Neuronal stem cell (in vitro differentiated cells): ENCODE measurements at regions not wholly inside any gene's neighbourhood (a gene's known extent, or its start where the extent isn't known, plus 50 kb on each side); places are given as distances from the start of the nearest gene placed in this dataset.

Experiments
- DNase-seq: peaks from one replicate; pipeline ENCODE4 v3.0.0-alpha.2; 2013; ENCODE audit warnings: low spot score
- H2AFZ ChIP-seq: one replicate; pipeline ENCODE4 v1.6.1; 2013; ENCODE audit warnings: mild to moderate bottlenecking, low read length, inconsistent platforms
- H2AK5ac ChIP-seq: 2 replicates; pipeline ENCODE4 v1.6.1; 2013; ENCODE audit warnings: low read depth, mild to moderate bottlenecking, inconsistent platforms, low read length, moderate library complexity, mixed read lengths
- H2BK120ac ChIP-seq: 2 replicates; pipeline ENCODE4 v1.6.1; 2013; ENCODE audit warnings: low read depth, mild to moderate bottlenecking, inconsistent platforms, low read length, moderate library complexity, mixed read lengths
- H2BK12ac ChIP-seq: one replicate; pipeline ENCODE4 v1.6.1; 2013; ENCODE audit warnings: low read length, inconsistent platforms
- H2BK15ac ChIP-seq: 2 replicates; pipeline ENCODE4 v1.6.1; 2013; ENCODE audit warnings: mild to moderate bottlenecking, low read length, inconsistent platforms, mixed read lengths
- H2BK5ac ChIP-seq: one replicate; pipeline ENCODE4 v1.6.1; 2013; ENCODE audit warnings: inconsistent platforms, mild to moderate bottlenecking, low read length, moderate library complexity
- H3K14ac ChIP-seq: one replicate; pipeline ENCODE4 v1.6.1; 2013; ENCODE audit warnings: low read length, inconsistent platforms
- H3K18ac ChIP-seq: 2 replicates; pipeline ENCODE4 v1.6.1; 2013; ENCODE audit warnings: low read length, inconsistent platforms
- H3K23ac ChIP-seq: 2 replicates; pipeline ENCODE4 v1.6.1; 2013; ENCODE audit warnings: low read depth, mild to moderate bottlenecking, mixed read lengths, low read length, inconsistent platforms; ENCODE audit not compliant: poor library complexity
- H3K27ac ChIP-seq: replicated peaks from 3 replicates; pipeline ENCODE4 v1.5.1; 2013; ENCODE audit warnings: low read length, inconsistent platforms
- H3K27me3 ChIP-seq, 3 experiments: 2 replicates each; pipeline ENCODE4 v1.6.1; 2013; ENCODE audit warnings: low read length in 3 of 3, mild to moderate bottlenecking in 2 of 3, inconsistent platforms in 1 of 3, low read depth in 1 of 3, mixed read lengths in 1 of 3, moderate library complexity in 1 of 3; ENCODE audit not compliant: control insufficient read depth in 3 of 3, insufficient read depth in 3 of 3
- H3K36me3 ChIP-seq, 2 donors: replicated peaks in 1 of 2; 2 replicates each; pipeline ENCODE4 v1.6.1; 2013; ENCODE audit warnings: low read length in 2 of 2; ENCODE audit not compliant: control insufficient read depth in 2 of 2, insufficient read depth in 2 of 2
- H3K4ac ChIP-seq: 2 replicates; pipeline ENCODE4 v1.6.1; 2013; ENCODE audit warnings: inconsistent platforms, mild to moderate bottlenecking, low read length, moderate library complexity
- H3K4me1 ChIP-seq, 2 donors: 1 replicate in 1 of 2; 2 replicates in 1 of 2; pipeline ENCODE4 v1.6.1; 2013; ENCODE audit warnings: low read length in 2 of 2, low read depth in 1 of 2; ENCODE audit not compliant: control insufficient read depth in 2 of 2, insufficient read depth in 1 of 2
- H3K4me2 ChIP-seq: one replicate; pipeline ENCODE4 v1.6.1; 2013; ENCODE audit warnings: mild to moderate bottlenecking, low read length, inconsistent platforms; ENCODE audit not compliant: insufficient read depth, poor library complexity, severe bottlenecking
- H3K4me3 ChIP-seq, 2 donors: 2 replicates each; pipeline ENCODE4 v1.5.1; 2013; ENCODE audit warnings: low read length in 2 of 2, mild to moderate bottlenecking in 2 of 2, inconsistent platforms in 1 of 2, moderate library complexity in 1 of 2
- H3K79me1 ChIP-seq: one replicate; pipeline ENCODE4 v1.6.1; 2013; ENCODE audit warnings: low read depth, mild to moderate bottlenecking, inconsistent platforms, low read length, moderate library complexity
- H3K9ac ChIP-seq: one replicate; pipeline ENCODE4 v1.6.1; 2013; ENCODE audit warnings: mild to moderate bottlenecking, low read depth, low read length, inconsistent platforms; ENCODE audit not compliant: poor library complexity
- H3K9me3 ChIP-seq, 2 donors: replicated peaks in 1 of 2; 2 replicates each; pipeline versions ENCODE3 to v1.6.1; 2013; ENCODE audit warnings: low read length in 2 of 2, mild to moderate bottlenecking in 2 of 2, inconsistent platforms in 1 of 2, low read depth in 1 of 2, mixed read lengths in 1 of 2, moderate library complexity in 1 of 2; ENCODE audit not compliant: control insufficient read depth in 2 of 2, insufficient read depth in 1 of 2
- H4K8ac ChIP-seq: one replicate; pipeline ENCODE4 v1.6.1; 2013; ENCODE audit warnings: low read depth, mild to moderate bottlenecking, inconsistent platforms, low read length, moderate library complexity
- H4K91ac ChIP-seq: one replicate; pipeline ENCODE4 v1.6.1; 2013; ENCODE audit warnings: low read length, low read depth, mild to moderate bottlenecking, inconsistent platforms; ENCODE audit not compliant: poor library complexity
- WGBS, 2 donors: extraction: QIAGEN DNeasy Blood & Tissue Kit; methylation state at CpG; one replicate each; pipeline ENCODE4 v1.1.7; 2013; ENCODE audit warnings: missing lambda C conversion rate in 2 of 2, mixed read lengths in 1 of 2; ENCODE audit not compliant: insufficient read length in 2 of 2, insufficient replicate concordance in 1 of 2; ENCODE audit errors: extremely low coverage in 2 of 2; 5-methylcytosine and 5-hydroxymethylcytosine counted together

DNA sequence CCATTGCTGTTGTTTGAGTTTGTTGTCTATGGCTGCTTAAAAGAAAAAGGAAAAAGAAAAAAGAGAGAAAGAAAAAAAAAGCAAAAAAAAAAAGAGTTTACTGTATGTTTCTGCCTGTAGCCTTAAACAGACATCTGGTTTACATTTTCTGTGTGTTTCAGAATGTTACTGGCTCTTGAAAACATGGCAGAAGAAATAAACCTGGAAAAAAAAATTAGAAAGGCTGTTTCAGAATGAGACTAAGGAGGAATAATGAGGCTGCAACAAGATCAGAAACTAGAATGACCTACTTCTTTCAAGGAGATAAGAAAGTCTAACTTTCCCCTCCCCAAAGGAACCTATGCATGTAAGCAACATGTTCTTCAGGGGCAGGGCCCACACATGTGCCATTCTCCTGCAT is 292.1 kb downstream of the DIPK2A start:
- no peaks in the 10 kb centered on the region for H3K36me3 ChIP-seq
- H2BK5ac ChIP-seq, result no peak overlapping the region
- no peak overlapping the region for H3K9ac ChIP-seq
- no peak overlapping the region for H2BK12ac ChIP-seq
- H4K8ac ChIP-seq, result no peak overlapping the region
- H3K18ac ChIP-seq, result no peak overlapping the region
- H2AFZ ChIP-seq, result no peak overlapping the region
- no peak for DNase-seq
- H2AK5ac ChIP-seq, result no peak overlapping the region
- no peak overlapping the region for H3K27ac ChIP-seq
- H3K4me1 ChIP-seq, result no peaks in the 10 kb centered on the region
- no peak overlapping the region for H3K14ac ChIP-seq
- no peaks in the 10 kb centered on the region for H3K79me1 ChIP-seq
- no peak overlapping the region for H3K4me3 ChIP-seq
- no peaks in the 10 kb centered on the region for H3K9me3 ChIP-seq
- no peak overlapping the region for H2BK120ac ChIP-seq
- no peak overlapping the region for H3K4ac ChIP-seq
- no peak overlapping the region for H4K91ac ChIP-seq
- H2BK15ac ChIP-seq, result no peak overlapping the region
- H3K4me2 ChIP-seq, result no peak overlapping the region
- H3K23ac ChIP-seq, result no peak overlapping the region
- H3K27me3 ChIP-seq, result no peaks in the 10 kb centered on the region

DNA sequence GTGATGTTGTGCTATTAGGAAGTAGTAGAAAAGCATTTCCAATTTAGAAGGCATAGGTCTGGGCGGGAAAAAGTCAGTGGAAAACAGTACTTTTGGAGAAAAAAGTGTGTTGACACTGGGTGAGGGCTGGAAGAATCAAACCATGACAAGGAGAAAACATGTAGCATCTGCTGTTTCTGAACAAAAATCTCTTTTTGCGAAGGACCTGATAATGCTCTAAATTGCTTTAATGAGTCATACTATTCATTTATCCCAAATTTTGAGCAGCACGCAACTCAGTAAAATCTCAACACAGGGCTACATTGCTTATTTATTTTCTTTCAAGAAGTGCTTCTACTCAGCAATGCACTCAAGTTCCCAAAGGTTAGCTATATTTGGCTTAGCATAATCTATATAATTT is 292.7 kb downstream of the DIPK2A start:
- no peak overlapping the region for H4K91ac ChIP-seq
- H4K8ac ChIP-seq, result no peak overlapping the region
- H3K4me1 ChIP-seq, result no peaks in the 10 kb centered on the region
- no peak overlapping the region for H3K23ac ChIP-seq
- no peaks in the 10 kb centered on the region for H3K36me3 ChIP-seq
- no peaks in the 10 kb centered on the region for H3K9me3 ChIP-seq
- H3K4me3 ChIP-seq, result no peak overlapping the region
- H3K4me2 ChIP-seq, result no peak overlapping the region
- no peak overlapping the region for H2BK120ac ChIP-seq
- no peaks in the 10 kb centered on the region for H3K27me3 ChIP-seq
- H3K9ac ChIP-seq, result no peak overlapping the region
- WGBS, 2 donors, result no CpG with 5 or more reads among the region's 3 CpGs
- H2BK12ac ChIP-seq, result no peak overlapping the region
- no peak overlapping the region for H2BK15ac ChIP-seq
- no peak for DNase-seq
- H3K18ac ChIP-seq, result no peak overlapping the region
- H2AK5ac ChIP-seq, result no peak overlapping the region
- no peak overlapping the region for H3K14ac ChIP-seq
- no peak overlapping the region for H3K4ac ChIP-seq
- H2AFZ ChIP-seq, result no peak overlapping the region
- H2BK5ac ChIP-seq, result no peak overlapping the region
- H3K27ac ChIP-seq, result no peak overlapping the region
- H3K79me1 ChIP-seq, result no peaks in the 10 kb centered on the region

- no peak overlapping the region for H3K27ac ChIP-seq
- H3K27me3 ChIP-seq, result no peaks in the 10 kb centered on the region
- no peak overlapping the region for H2BK5ac ChIP-seq
- H3K4ac ChIP-seq, result no peak overlapping the region
- no CpG with 5 or more reads among the region's 1 CpG for WGBS, 2 donors
- H3K36me3 ChIP-seq, result no peaks in the 10 kb centered on the region
- no peak overlapping the region for H2AFZ ChIP-seq
- no peaks in the 10 kb centered on the region for H3K9me3 ChIP-seq
- H3K9ac ChIP-seq, result no peak overlapping the region
- no peak overlapping the region for H4K91ac ChIP-seq
- no peak for DNase-seq
- H2BK15ac ChIP-seq, result no peak overlapping the region
- no peak overlapping the region for H2BK12ac ChIP-seq
- H2BK120ac ChIP-seq, result no peak overlapping the region
- no peak overlapping the region for H3K23ac ChIP-seq
- no peak overlapping the region for H2AK5ac ChIP-seq
- no peaks in the 10 kb centered on the region for H3K4me1 ChIP-seq
- no peak overlapping the region for H4K8ac ChIP-seq
- H3K79me1 ChIP-seq, result no peaks in the 10 kb centered on the region
- H3K4me3 ChIP-seq, result no peak overlapping the region
- H3K14ac ChIP-seq, result no peak overlapping the region
- H3K18ac ChIP-seq, result no peak overlapping the region
- no peak overlapping the region for H3K4me2 ChIP-seq
These were observed 293.2 kb downstream of the DIPK2A start for GRCh38 chr3:144264794-144265193.

DNA sequence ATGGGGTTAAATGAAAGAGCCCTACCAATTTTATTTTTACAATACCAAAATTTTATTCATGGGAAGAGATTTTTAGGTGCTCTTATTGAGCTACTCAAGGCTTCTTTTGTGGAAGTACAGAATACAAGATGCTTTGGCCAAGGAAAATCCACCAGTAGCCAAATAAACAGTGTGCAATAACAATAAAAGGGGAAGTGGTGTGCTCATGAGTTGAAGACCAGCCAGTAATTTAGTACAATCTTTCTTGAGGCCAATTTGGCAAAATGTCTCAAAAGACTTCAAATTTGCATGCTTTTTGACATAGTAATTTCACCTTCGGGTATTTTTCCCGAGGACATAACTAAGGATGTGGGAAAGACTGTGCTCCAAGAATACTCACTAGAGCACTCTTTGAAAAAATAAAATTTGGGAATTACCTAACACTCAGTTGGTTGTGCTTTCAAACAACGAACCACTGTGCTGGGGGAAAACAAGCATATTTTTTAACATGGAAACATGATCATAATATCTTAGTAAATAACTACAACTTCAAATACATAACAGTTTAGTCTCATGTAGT is 294.0 kb downstream of the DIPK2A start:
- Histone ChIP-seq H3K9me3 (no peaks in the 10 kb centered on the region), H3K36me3 (no peaks in the 10 kb centered on the region), H3K4me1 (no peaks in the 10 kb centered on the region), H2BK120ac (no peak overlapping the region), H3K9ac (no peak overlapping the region), H2BK12ac (no peak overlapping the region), H2BK15ac (no peak overlapping the region), H2AK5ac (no peak overlapping the region), H4K91ac (no peak overlapping the region), H3K4ac (no peak overlapping the region), H3K4me2 (no peak overlapping the region), H3K4me3 (no peak overlapping the region), H3K14ac (no peak overlapping the region), H3K79me1 (no peaks in the 10 kb centered on the region), H3K18ac (no peak overlapping the region), H4K8ac (no peak overlapping the region), H2AFZ (no peak overlapping the region), H3K27ac (no peak overlapping the region), H3K23ac (no peak overlapping the region), H2BK5ac (no peak overlapping the region), H3K27me3 (no peaks in the 10 kb centered on the region)
- no peak for DNase-seq
- WGBS, 2 donors, result no CpG with 5 or more reads among the region's 3 CpGs
